ENCODE measurements at regions not wholly inside any gene's neighbourhood (a gene's known extent, or its start where the extent isn't known, plus 50 kb on each side); places are given as distances from the start of the nearest gene placed in this dataset.
A peak's percentile ranks its signal among the peaks of the same experiment; 100 is the strongest.

- Histone ChIP-seq H3K4me3 (ENCODE audit: low read length) (no peak overlapping the region), H3K9me3 (ENCODE audit: low read length) (no peaks in the 10 kb centered on the region), H3K27me3 (ENCODE audit: insufficient read depth, low read length) (no peaks in the 10 kb centered on the region), H3K4me1 (ENCODE audit: insufficient read depth, low read length) (peaks cover 6% of the 10 kb centered on the region), H3K36me3 (ENCODE audit: insufficient read depth, low read length) (no peaks in the 10 kb centered on the region), H2AFZ (ENCODE audit: low read depth, low read length) (no peak overlapping the region)
These were observed 251.7 kb upstream of the IRS2 start for GRCh38 chr13:110037925-110038573.

- peak overlapping the region; percentile 28 for H2AFZ ChIP-seq (ENCODE audit: low read depth, low read length)
- no peaks in the 10 kb centered on the region for H3K36me3 ChIP-seq (ENCODE audit: insufficient read depth, low read length)
- no peak overlapping the region for H3K4me3 ChIP-seq (ENCODE audit: low read length)
- peaks cover 6% of the 10 kb centered on the region for H3K4me1 ChIP-seq (ENCODE audit: insufficient read depth, low read length)
- no peaks in the 10 kb centered on the region for H3K27me3 ChIP-seq (ENCODE audit: insufficient read depth, low read length)
- no peaks in the 10 kb centered on the region for H3K9me3 ChIP-seq (ENCODE audit: low read length)
These were observed 249.7 kb upstream of the IRS2 start for GRCh38 chr13:110036060-110036459.

GRCh38 chr13:110034031-110034549 lies 247.7 kb upstream of the IRS2 start:
- peaks cover 6% of the 10 kb centered on the region for H3K4me1 ChIP-seq (ENCODE audit: insufficient read depth, low read length)
- H3K36me3 ChIP-seq (ENCODE audit: insufficient read depth, low read length): no peaks in the 10 kb centered on the region
- no peak overlapping the region for H3K4me3 ChIP-seq (ENCODE audit: low read length)
- H3K27me3 ChIP-seq (ENCODE audit: insufficient read depth, low read length): no peaks in the 10 kb centered on the region
- no peaks in the 10 kb centered on the region for H3K9me3 ChIP-seq (ENCODE audit: low read length)
- no peak overlapping the region for H2AFZ ChIP-seq (ENCODE audit: low read depth, low read length)

- H3K9me3 ChIP-seq (ENCODE audit: low read length): no peaks in the 10 kb centered on the region
- H3K4me1 ChIP-seq (ENCODE audit: insufficient read depth, low read length): peaks cover 6% of the 10 kb centered on the region
- H3K4me3 ChIP-seq (ENCODE audit: low read length): no peak overlapping the region
- no peak overlapping the region for H2AFZ ChIP-seq (ENCODE audit: low read depth, low read length)
- no peaks in the 10 kb centered on the region for H3K36me3 ChIP-seq (ENCODE audit: insufficient read depth, low read length)
- H3K27me3 ChIP-seq (ENCODE audit: insufficient read depth, low read length): no peaks in the 10 kb centered on the region
These were observed 246.6 kb upstream of the IRS2 start for GRCh38 chr13:110032969-110033368.

GRCh38 chr13:110030394-110030928 lies 244.1 kb upstream of the IRS2 start:
- no peak overlapping the region for H2AFZ ChIP-seq (ENCODE audit: low read depth, low read length)
- no peak overlapping the region for H3K4me3 ChIP-seq (ENCODE audit: low read length)
- H3K4me1 ChIP-seq (ENCODE audit: insufficient read depth, low read length): no peaks in the 10 kb centered on the region
- no peaks in the 10 kb centered on the region for H3K27me3 ChIP-seq (ENCODE audit: insufficient read depth, low read length)
- H3K36me3 ChIP-seq (ENCODE audit: insufficient read depth, low read length): no peaks in the 10 kb centered on the region
- no peaks in the 10 kb centered on the region for H3K9me3 ChIP-seq (ENCODE audit: low read length)

GRCh38 chr13:110028838-110029621 lies 242.6 kb upstream of the IRS2 start:
- Histone ChIP-seq H3K4me3 (ENCODE audit: low read length) (no peak overlapping the region), H3K36me3 (ENCODE audit: insufficient read depth, low read length) (no peaks in the 10 kb centered on the region), H3K4me1 (ENCODE audit: insufficient read depth, low read length) (no peaks in the 10 kb centered on the region), H3K27me3 (ENCODE audit: insufficient read depth, low read length) (no peaks in the 10 kb centered on the region), H2AFZ (ENCODE audit: low read depth, low read length) (no peak overlapping the region), H3K9me3 (ENCODE audit: low read length) (no peaks in the 10 kb centered on the region)

GRCh38 chr13:110028311-110028710 lies 241.9 kb upstream of the IRS2 start:
- no peak overlapping the region for H3K4me3 ChIP-seq (ENCODE audit: low read length)
- H3K27me3 ChIP-seq (ENCODE audit: insufficient read depth, low read length): no peaks in the 10 kb centered on the region
- no peak overlapping the region for H2AFZ ChIP-seq (ENCODE audit: low read depth, low read length)
- H3K4me1 ChIP-seq (ENCODE audit: insufficient read depth, low read length): no peaks in the 10 kb centered on the region
- H3K36me3 ChIP-seq (ENCODE audit: insufficient read depth, low read length): no peaks in the 10 kb centered on the region
- H3K9me3 ChIP-seq (ENCODE audit: low read length): no peaks in the 10 kb centered on the region

- Histone ChIP-seq H3K9me3 (ENCODE audit: low read length) (no peaks in the 10 kb centered on the region), H2AFZ (ENCODE audit: low read depth, low read length) (no peak overlapping the region), H3K4me3 (ENCODE audit: low read length) (no peak overlapping the region), H3K27me3 (ENCODE audit: insufficient read depth, low read length) (no peaks in the 10 kb centered on the region), H3K4me1 (ENCODE audit: insufficient read depth, low read length) (no peaks in the 10 kb centered on the region), H3K36me3 (ENCODE audit: insufficient read depth, low read length) (no peaks in the 10 kb centered on the region)
These were observed 241.3 kb upstream of the IRS2 start for GRCh38 chr13:110027470-110028240.

- no peaks in the 10 kb centered on the region for H3K36me3 ChIP-seq (ENCODE audit: insufficient read depth, low read length)
- H3K4me3 ChIP-seq (ENCODE audit: low read length): no peak overlapping the region
- H3K4me1 ChIP-seq (ENCODE audit: insufficient read depth, low read length): no peaks in the 10 kb centered on the region
- no peaks in the 10 kb centered on the region for H3K9me3 ChIP-seq (ENCODE audit: low read length)
- no peak overlapping the region for H2AFZ ChIP-seq (ENCODE audit: low read depth, low read length)
- no peaks in the 10 kb centered on the region for H3K27me3 ChIP-seq (ENCODE audit: insufficient read depth, low read length)
These were observed 238.2 kb upstream of the IRS2 start for GRCh38 chr13:110024645-110024980.

- no peaks in the 10 kb centered on the region for H3K9me3 ChIP-seq (ENCODE audit: low read length)
- H3K4me1 ChIP-seq (ENCODE audit: insufficient read depth, low read length): no peaks in the 10 kb centered on the region
These were observed 237.6 kb upstream of the IRS2 start for GRCh38 chr13:110023729-110024644.

GRCh38 chr13:110018009-110018408 lies 231.6 kb upstream of the IRS2 start:
- H3K27me3 ChIP-seq (ENCODE audit: insufficient read depth, low read length): no peaks in the 10 kb centered on the region

More at GRCh38 chr13:110023729-110024644, 237.6 kb upstream of the IRS2 start:
- Histone ChIP-seq H3K36me3 (ENCODE audit: insufficient read depth, low read length) (no peaks in the 10 kb centered on the region), H3K4me3 (ENCODE audit: low read length) (no peak overlapping the region), H3K27me3 (ENCODE audit: insufficient read depth, low read length) (no peaks in the 10 kb centered on the region), H2AFZ (ENCODE audit: low read depth, low read length) (no peak overlapping the region)

GRCh38 chr13:110017379-110017778 lies 231.0 kb upstream of the IRS2 start:
- no peak overlapping the region for H2AFZ ChIP-seq (ENCODE audit: low read depth, low read length)
- no peaks in the 10 kb centered on the region for H3K9me3 ChIP-seq (ENCODE audit: low read length)
- no peak overlapping the region for H3K4me3 ChIP-seq (ENCODE audit: low read length)
- H3K27me3 ChIP-seq (ENCODE audit: insufficient read depth, low read length): no peaks in the 10 kb centered on the region
- no peaks in the 10 kb centered on the region for H3K36me3 ChIP-seq (ENCODE audit: insufficient read depth, low read length)
- H3K4me1 ChIP-seq (ENCODE audit: insufficient read depth, low read length): no peaks in the 10 kb centered on the region

More at GRCh38 chr13:110018009-110018408, 231.6 kb upstream of the IRS2 start:
- Histone ChIP-seq H2AFZ (ENCODE audit: low read depth, low read length) (no peak overlapping the region), H3K4me1 (ENCODE audit: insufficient read depth, low read length) (no peaks in the 10 kb centered on the region), H3K4me3 (ENCODE audit: low read length) (no peak overlapping the region), H3K9me3 (ENCODE audit: low read length) (no peaks in the 10 kb centered on the region), H3K36me3 (ENCODE audit: insufficient read depth, low read length) (no peaks in the 10 kb centered on the region)

Data from neuron (in vitro differentiated cells).